ENCODE measurements at regions not wholly inside any gene's neighbourhood (a gene's known extent, or its start where the extent isn't known, plus 50 kb on each side); places are given as distances from the start of the nearest gene placed in this dataset.

DNA sequence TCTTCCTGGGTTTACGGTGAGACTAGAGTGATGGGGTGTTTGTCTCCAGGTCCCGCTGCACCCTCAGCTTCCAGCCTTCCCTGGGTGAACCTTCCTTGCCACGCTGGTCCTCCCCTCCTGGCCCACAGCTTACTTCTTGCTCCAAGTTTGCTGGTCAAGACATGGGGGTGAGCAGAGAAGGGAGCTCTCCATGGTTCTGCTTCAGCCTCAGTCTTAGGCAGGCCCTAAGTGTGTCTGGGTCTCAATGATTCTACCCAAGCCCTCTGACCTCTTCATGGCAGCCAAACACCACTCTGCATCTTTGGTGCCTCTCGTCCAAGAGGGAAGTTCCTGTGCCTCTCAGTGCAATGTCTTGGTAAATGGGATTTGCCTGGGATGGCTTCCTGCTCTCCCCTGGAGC, 356.5 kb upstream of the KLF6 start (continued):
- TF ChIP-seq KAT7 (CRISPR knock-in tag; IDR thresholded peaks at IDR 0.05; ENCODE audit: borderline replicate concordance) (no peak), JAZF1 (CRISPR knock-in tag; IDR thresholded peaks at IDR 0.05) (no peak), ZNF317 (CRISPR knock-in tag; IDR thresholded peaks at IDR 0.05; ENCODE audit: borderline replicate concordance, low read depth) (no peak)
- TF ChIP-seq, protein P1, sequence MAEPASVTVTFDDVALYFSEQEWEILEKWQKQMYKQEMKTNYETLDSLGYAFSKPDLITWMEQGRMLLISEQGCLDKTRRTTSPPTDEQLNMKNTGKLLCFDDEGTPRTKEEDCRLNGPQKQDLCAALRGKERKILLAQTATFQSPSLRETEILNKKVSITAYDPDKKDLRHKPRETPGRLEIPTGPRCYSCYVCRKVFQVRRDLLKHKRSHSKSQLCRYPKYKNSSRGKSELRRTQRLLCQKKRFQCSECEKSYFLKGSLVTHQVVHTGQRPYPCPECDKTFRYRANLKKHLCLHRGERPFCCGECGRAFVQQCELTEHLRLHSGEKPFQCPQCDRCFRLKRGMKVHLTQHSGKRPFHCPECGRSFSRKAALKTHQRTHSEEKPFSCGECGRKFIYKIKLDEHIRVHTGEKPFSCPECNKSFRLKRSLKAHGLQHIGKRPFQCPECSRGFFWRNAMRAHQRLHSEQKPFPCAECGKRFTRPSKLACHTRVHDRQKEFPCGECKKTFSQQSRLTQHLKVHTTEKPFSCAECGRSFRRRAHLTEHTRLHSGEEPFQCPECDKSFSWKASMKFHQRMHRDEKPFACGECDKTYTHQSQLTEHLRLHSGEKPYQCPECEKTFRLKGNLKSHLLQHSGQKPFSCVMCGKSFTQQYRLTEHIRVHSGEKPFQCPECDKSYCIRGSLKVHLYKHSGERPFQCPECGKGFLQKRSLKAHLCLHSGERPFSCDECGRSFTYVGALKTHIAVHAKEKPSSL (CRISPR knock-in tag; conservative IDR thresholded peaks at IDR 0.05), result no peak

DNA sequence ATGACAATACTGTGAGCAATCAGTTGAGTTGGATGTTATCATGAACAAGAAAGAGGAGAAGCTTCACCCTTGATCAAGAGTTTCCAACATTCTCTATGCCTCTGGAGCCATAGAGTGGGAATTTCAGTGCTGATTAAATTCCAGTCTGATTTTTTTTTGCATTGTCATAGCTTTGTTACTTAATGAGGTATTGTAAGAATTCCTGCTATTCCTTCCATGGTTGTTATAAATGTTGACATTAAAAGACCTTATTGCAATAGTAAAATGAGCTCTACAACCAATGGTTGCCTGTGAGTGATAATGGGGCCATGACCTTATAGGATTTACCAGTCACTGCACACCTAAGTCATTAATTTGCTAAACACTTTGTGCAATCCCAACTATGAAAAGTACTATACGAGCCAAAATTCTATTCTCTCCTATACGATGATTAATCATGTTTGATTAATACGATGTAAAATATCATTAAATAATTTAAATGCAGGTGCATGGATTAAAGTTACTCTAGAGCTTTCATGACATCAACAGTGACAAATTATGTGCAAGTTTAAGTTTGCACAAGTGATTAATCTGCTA, 353.2 kb upstream of the KLF6 start:
- ChIA-PET CTCF (no interaction called here), POLR2A (no interaction called here)
- no peaks in the 10 kb centered on the region; the same call in 1 of the 2 replicates for H3K27me3 Mint-ChIP-seq (ENCODE audit: low read depth)
- no peak overlapping the region for H3K27ac Mint-ChIP-seq
- no peak overlapping the region for H3K4me3 Mint-ChIP-seq
- DNase-seq (ENCODE audit: low spot score) (no peak), ATAC-seq (no peak)
- H3K9me3 Mint-ChIP-seq, result peaks cover 52% of the 10 kb centered on the region
- H3K36me3 Mint-ChIP-seq, result peaks cover 32% of the 10 kb centered on the region
- peaks cover 8% of the 10 kb centered on the region for H3K4me1 Mint-ChIP-seq
- TF ChIP-seq, protein P2, sequence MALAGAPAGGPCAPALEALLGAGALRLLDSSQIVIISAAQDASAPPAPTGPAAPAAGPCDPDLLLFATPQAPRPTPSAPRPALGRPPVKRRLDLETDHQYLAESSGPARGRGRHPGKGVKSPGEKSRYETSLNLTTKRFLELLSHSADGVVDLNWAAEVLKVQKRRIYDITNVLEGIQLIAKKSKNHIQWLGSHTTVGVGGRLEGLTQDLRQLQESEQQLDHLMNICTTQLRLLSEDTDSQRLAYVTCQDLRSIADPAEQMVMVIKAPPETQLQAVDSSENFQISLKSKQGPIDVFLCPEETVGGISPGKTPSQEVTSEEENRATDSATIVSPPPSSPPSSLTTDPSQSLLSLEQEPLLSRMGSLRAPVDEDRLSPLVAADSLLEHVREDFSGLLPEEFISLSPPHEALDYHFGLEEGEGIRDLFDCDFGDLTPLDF (CRISPR knock-in tag; IDR thresholded peaks at IDR 0.05), result no peak
- TF ChIP-seq, protein P3, sequence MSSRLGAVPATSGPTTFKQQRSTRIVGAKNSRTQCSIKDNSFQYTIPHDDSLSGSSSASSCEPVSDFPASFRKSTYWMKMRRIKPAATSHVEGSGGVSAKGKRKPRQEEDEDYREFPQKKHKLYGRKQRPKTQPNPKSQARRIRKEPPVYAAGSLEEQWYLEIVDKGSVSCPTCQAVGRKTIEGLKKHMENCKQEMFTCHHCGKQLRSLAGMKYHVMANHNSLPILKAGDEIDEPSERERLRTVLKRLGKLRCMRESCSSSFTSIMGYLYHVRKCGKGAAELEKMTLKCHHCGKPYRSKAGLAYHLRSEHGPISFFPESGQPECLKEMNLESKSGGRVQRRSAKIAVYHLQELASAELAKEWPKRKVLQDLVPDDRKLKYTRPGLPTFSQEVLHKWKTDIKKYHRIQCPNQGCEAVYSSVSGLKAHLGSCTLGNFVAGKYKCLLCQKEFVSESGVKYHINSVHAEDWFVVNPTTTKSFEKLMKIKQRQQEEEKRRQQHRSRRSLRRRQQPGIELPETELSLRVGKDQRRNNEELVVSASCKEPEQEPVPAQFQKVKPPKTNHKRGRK (CRISPR knock-in tag; IDR thresholded peaks at IDR 0.05; ENCODE audit: borderline replicate concordance), result no peak
- TF ChIP-seq ZNF263 (CRISPR knock-in tag; IDR thresholded peaks at IDR 0.05; ENCODE audit: low read depth) (no peak), OVOL2 (CRISPR knock-in tag; IDR thresholded peaks at IDR 0.05; ENCODE audit: borderline replicate concordance) (no peak), CREM (CRISPR knock-in tag; IDR thresholded peaks at IDR 0.05) (no peak), ZNF671 (CRISPR knock-in tag; IDR thresholded peaks at IDR 0.05) (no peak), NFE2L1 (CRISPR knock-in tag; IDR thresholded peaks at IDR 0.05) (no peak), NR1H2 (CRISPR knock-in tag; IDR thresholded peaks at IDR 0.05) (no peak), GTF2I (CRISPR knock-in tag; conservative IDR thresholded peaks at IDR 0.05) (no peak), EMX1 (CRISPR knock-in tag; IDR thresholded peaks at IDR 0.05) (no peak), ZNF396 (CRISPR knock-in tag; IDR thresholded peaks at IDR 0.05; ENCODE audit: borderline replicate concordance) (no peak), FOXJ3 (CRISPR knock-in tag; IDR thresholded peaks at IDR 0.05; ENCODE audit: borderline replicate concordance) (no peak), SP1 (CRISPR knock-in tag; conservative IDR thresholded peaks at IDR 0.05) (no peak), PRRX2 (CRISPR knock-in tag; IDR thresholded peaks at IDR 0.05) (no peak), CREB1 (CRISPR knock-in tag; IDR thresholded peaks at IDR 0.05) (no peak)
- TF ChIP-seq, protein P4, sequence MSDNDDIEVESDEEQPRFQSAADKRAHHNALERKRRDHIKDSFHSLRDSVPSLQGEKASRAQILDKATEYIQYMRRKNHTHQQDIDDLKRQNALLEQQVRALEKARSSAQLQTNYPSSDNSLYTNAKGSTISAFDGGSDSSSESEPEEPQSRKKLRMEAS (CRISPR knock-in tag; IDR thresholded peaks at IDR 0.05), result no peak
- TF ChIP-seq, protein P5, sequence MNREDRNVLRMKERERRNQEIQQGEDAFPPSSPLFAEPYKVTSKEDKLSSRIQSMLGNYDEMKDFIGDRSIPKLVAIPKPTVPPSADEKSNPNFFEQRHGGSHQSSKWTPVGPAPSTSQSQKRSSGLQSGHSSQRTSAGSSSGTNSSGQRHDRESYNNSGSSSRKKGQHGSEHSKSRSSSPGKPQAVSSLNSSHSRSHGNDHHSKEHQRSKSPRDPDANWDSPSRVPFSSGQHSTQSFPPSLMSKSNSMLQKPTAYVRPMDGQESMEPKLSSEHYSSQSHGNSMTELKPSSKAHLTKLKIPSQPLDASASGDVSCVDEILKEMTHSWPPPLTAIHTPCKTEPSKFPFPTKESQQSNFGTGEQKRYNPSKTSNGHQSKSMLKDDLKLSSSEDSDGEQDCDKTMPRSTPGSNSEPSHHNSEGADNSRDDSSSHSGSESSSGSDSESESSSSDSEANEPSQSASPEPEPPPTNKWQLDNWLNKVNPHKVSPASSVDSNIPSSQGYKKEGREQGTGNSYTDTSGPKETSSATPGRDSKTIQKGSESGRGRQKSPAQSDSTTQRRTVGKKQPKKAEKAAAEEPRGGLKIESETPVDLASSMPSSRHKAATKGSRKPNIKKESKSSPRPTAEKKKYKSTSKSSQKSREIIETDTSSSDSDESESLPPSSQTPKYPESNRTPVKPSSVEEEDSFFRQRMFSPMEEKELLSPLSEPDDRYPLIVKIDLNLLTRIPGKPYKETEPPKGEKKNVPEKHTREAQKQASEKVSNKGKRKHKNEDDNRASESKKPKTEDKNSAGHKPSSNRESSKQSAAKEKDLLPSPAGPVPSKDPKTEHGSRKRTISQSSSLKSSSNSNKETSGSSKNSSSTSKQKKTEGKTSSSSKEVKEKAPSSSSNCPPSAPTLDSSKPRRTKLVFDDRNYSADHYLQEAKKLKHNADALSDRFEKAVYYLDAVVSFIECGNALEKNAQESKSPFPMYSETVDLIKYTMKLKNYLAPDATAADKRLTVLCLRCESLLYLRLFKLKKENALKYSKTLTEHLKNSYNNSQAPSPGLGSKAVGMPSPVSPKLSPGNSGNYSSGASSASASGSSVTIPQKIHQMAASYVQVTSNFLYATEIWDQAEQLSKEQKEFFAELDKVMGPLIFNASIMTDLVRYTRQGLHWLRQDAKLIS (CRISPR knock-in tag; IDR thresholded peaks at IDR 0.05; ENCODE audit: borderline replicate concordance), result no peak
- TF ChIP-seq, protein P6, sequence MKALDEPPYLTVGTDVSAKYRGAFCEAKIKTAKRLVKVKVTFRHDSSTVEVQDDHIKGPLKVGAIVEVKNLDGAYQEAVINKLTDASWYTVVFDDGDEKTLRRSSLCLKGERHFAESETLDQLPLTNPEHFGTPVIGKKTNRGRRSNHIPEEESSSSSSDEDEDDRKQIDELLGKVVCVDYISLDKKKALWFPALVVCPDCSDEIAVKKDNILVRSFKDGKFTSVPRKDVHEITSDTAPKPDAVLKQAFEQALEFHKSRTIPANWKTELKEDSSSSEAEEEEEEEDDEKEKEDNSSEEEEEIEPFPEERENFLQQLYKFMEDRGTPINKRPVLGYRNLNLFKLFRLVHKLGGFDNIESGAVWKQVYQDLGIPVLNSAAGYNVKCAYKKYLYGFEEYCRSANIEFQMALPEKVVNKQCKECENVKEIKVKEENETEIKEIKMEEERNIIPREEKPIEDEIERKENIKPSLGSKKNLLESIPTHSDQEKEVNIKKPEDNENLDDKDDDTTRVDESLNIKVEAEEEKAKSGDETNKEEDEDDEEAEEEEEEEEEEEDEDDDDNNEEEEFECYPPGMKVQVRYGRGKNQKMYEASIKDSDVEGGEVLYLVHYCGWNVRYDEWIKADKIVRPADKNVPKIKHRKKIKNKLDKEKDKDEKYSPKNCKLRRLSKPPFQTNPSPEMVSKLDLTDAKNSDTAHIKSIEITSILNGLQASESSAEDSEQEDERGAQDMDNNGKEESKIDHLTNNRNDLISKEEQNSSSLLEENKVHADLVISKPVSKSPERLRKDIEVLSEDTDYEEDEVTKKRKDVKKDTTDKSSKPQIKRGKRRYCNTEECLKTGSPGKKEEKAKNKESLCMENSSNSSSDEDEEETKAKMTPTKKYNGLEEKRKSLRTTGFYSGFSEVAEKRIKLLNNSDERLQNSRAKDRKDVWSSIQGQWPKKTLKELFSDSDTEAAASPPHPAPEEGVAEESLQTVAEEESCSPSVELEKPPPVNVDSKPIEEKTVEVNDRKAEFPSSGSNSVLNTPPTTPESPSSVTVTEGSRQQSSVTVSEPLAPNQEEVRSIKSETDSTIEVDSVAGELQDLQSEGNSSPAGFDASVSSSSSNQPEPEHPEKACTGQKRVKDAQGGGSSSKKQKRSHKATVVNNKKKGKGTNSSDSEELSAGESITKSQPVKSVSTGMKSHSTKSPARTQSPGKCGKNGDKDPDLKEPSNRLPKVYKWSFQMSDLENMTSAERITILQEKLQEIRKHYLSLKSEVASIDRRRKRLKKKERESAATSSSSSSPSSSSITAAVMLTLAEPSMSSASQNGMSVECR (CRISPR knock-in tag; IDR thresholded peaks at IDR 0.05; ENCODE audit: borderline replicate concordance), result no peak
